Mammary epithelial cell (primary cell): ENCODE measurements at regions not wholly inside any gene's neighbourhood (a gene's known extent, or its start where the extent isn't known, plus 50 kb on each side); places are given as distances from the start of the nearest gene placed in this dataset.

Source experiments
- CTCF ChIP-seq, 2 donors: IDR thresholded peaks in 1 of 2; conservative IDR thresholded peaks in 1 of 2; 2 replicates each; pipeline ENCODE4 v1.5.1; 2011 to 2012; ENCODE audit warnings: inconsistent platforms in 2 of 2, low read length in 2 of 2, mild to moderate bottlenecking in 2 of 2, control low read depth in 1 of 2, low read depth in 1 of 2; ENCODE audit not compliant: insufficient read depth in 1 of 2; ENCODE audit errors: extremely low read depth in 1 of 2
- EZH2 ChIP-seq: IDR thresholded peaks from 2 replicates; pipeline ENCODE4 v1.6.1; 2012; ENCODE audit warnings: low read length, inconsistent platforms, borderline replicate concordance

- TF ChIP-seq EZH2 (no peak), CTCF (conservative IDR thresholded peaks at IDR 0.05 in 1 of 2, IDR thresholded peaks at IDR 0.05 in 1 of 2; ENCODE audit: extremely low read depth in 1 of 2, insufficient read depth in 1 of 2, low read depth in 1 of 2, low read length in 2 of 2) (no peak)
These were observed 215.3 kb downstream of the ANKRD30B start for GRCh38 chr18:14963246-14963645.
